ENCODE measurements at regions not wholly inside any gene's neighbourhood (a gene's known extent, or its start where the extent isn't known, plus 50 kb on each side); places are given as distances from the start of the nearest gene placed in this dataset.

DNA sequence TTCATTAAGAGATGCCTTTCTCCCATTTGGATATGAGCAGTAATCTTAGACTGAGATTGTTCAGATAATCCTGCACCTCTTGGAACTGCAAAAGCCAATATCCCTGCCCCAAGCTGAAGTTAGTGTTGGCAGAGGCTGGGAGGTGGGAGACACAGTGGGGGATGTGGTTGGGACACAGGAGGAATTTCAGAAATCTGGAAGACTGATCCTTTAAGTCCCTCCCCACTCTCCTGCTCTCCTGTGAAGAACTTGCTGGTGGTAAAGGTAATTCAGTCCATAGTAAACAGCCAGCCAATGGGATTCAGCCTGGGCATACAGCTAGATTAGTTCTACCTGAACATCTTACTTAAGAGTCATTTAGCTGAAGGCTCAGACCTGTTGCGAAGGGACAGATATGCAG is 50.0 kb upstream of the TMEM178A start:
- no peak for TF ChIP-seq CTCF (IDR thresholded peaks at IDR 0.05)
- no peak for TF ChIP-seq POLR2A (IDR thresholded peaks at IDR 0.05)
- no peak for TF ChIP-seq POLR2AphosphoS5 (IDR thresholded peaks at IDR 0.05; ENCODE audit: insufficient read depth in 1 of 2, low read depth in 1 of 2)
- no peaks in the 10 kb centered on the region for H3K27me3 ChIP-seq
- no peaks in the 10 kb centered on the region for H3K9me3 ChIP-seq
- intact Hi-C loops (cut with DNase I) = no loop called here
- no peaks in the 10 kb centered on the region for H3K36me3 ChIP-seq
- DNase-seq (ENCODE audit: extremely low spot score in 2 of 2) = no peak
- no peak overlapping the region for H3K27ac ChIP-seq
- H3K4me3 ChIP-seq = no peak overlapping the region
- H3K4me1 ChIP-seq = peaks cover 8% of the 10 kb centered on the region
